Fibroblast of skin of left quadriceps (primary cell): ENCODE measurements at regions not wholly inside any gene's neighbourhood (a gene's known extent, or its start where the extent isn't known, plus 50 kb on each side); places are given as distances from the start of the nearest gene placed in this dataset.

Experiments used
- DNase-seq, 2 experiments: peaks; one replicate each; pipeline ENCODE4 v3.0.0-alpha.2; 2013; ENCODE audit warnings: low read depth in 2 of 2

GRCh38 chr5:57681942-57682341 lies 199.3 kb upstream of the ACTBL2 start:
- DNase-seq: no peak

GRCh38 chr5:57680686-57681085 lies 198.1 kb upstream of the ACTBL2 start:
- DNase-seq: no peak

- no peak for DNase-seq
These were observed 194.6 kb upstream of the ACTBL2 start for GRCh38 chr5:57677235-57677634.

GRCh38 chr5:57676222-57677098 lies 193.8 kb upstream of the ACTBL2 start:
- peak; percentile 9 to 15 for DNase-seq

- DNase-seq: no peak
These were observed 192.6 kb upstream of the ACTBL2 start for GRCh38 chr5:57675236-57675635.

- DNase-seq: no peak
These were observed 188.8 kb upstream of the ACTBL2 start for GRCh38 chr5:57671371-57671770.

GRCh38 chr5:57666582-57666981 lies 184.0 kb upstream of the ACTBL2 start:
- no peak for DNase-seq

GRCh38 chr5:57665146-57665936 lies 182.7 kb upstream of the ACTBL2 start:
- no peak for DNase-seq

GRCh38 chr5:57664700-57665099 lies 182.1 kb upstream of the ACTBL2 start:
- no peak for DNase-seq

- no peak for DNase-seq
These were observed 180.9 kb upstream of the ACTBL2 start for GRCh38 chr5:57663466-57663865.

GRCh38 chr5:57662991-57663390 lies 180.4 kb upstream of the ACTBL2 start:
- DNase-seq: peak in 1 of 2 experiments; percentile 6

GRCh38 chr5:57659886-57660285 lies 177.3 kb upstream of the ACTBL2 start:
- DNase-seq: no peak

GRCh38 chr5:57658018-57658417 lies 175.4 kb upstream of the ACTBL2 start:
- DNase-seq: no peak

GRCh38 chr5:57655228-57655627 lies 172.6 kb upstream of the ACTBL2 start:
- DNase-seq: no peak

- no peak for DNase-seq
These were observed 171.2 kb upstream of the ACTBL2 start for GRCh38 chr5:57653636-57654290.

GRCh38 chr5:57651127-57651526 lies 168.5 kb upstream of the ACTBL2 start:
- DNase-seq: no peak

- peak; percentile 34 for DNase-seq
These were observed 167.9 kb upstream of the ACTBL2 start for GRCh38 chr5:57650360-57651069.

- no peak for DNase-seq
These were observed 160.1 kb upstream of the ACTBL2 start for GRCh38 chr5:57642698-57643097.

GRCh38 chr5:57642066-57642465 lies 159.5 kb upstream of the ACTBL2 start:
- DNase-seq: no peak

- peak in 1 of 2 experiments; percentile 3 for DNase-seq
These were observed 152.7 kb upstream of the ACTBL2 start for GRCh38 chr5:57635146-57635777.

- no peak for DNase-seq
These were observed 150.3 kb upstream of the ACTBL2 start for GRCh38 chr5:57632937-57633336.
